Upper lobe of right lung (tissue), 1 donor: ENCODE measurements at regions not wholly inside any gene's neighbourhood (a gene's known extent, or its start where the extent isn't known, plus 50 kb on each side); places are given as distances from the start of the nearest gene placed in this dataset.
"Not testable (repeated sequence)": the region's sequence is repeated elsewhere in the genome, so short reads cannot be mapped to it uniquely, and the experiment has no call there.

ENCODE experiments used
- ATAC-seq: fragments of 200-7000 bp; cut with Tn5 transposase; one replicate; pipeline ENCODE4 v1.9.1; 2020; ENCODE audit warnings: mild to moderate bottlenecking, moderate library complexity
- DNase-seq: peaks from one replicate; pipeline ENCODE4 v3.0.0-alpha.2; 2020
- H3K27ac ChIP-seq: fragments of 200-600 bp; one replicate; pipeline ENCODE4 v1.8.0; 2022
- H3K27me3 ChIP-seq: fragments of 200-600 bp; one replicate; pipeline ENCODE4 v1.8.0; 2022; ENCODE audit warnings: mild to moderate bottlenecking
- H3K36me3 ChIP-seq: fragments of 200-600 bp; one replicate; pipeline ENCODE4 v1.8.0; 2022
- H3K4me1 ChIP-seq: fragments of 200-600 bp; one replicate; pipeline ENCODE4 v1.8.0; 2022
- H3K4me3 ChIP-seq: fragments of 200-600 bp; one replicate; pipeline ENCODE4 v1.8.0; 2022; ENCODE audit warnings: mild to moderate bottlenecking
- H3K9me3 ChIP-seq: fragments of 200-600 bp; one replicate; pipeline ENCODE4 v1.8.0; 2022
- intact Hi-C: fragments of 100-400 bp; cut with DNase I; formaldehyde crosslinking; loops from one replicate; pipeline ENCODE4 v1.11.0; 2022
- TF ChIP-seq, protein P1 (sequence below): fragments of 200-600 bp; IDR thresholded peaks from one replicate; pipeline ENCODE4 v1.8.0; 2022; ENCODE audit warnings: antibody characterized with exemption
- donor health status: DM: no; HTN: yes; CAD: no; lungs with severe emphysema.

DNA sequence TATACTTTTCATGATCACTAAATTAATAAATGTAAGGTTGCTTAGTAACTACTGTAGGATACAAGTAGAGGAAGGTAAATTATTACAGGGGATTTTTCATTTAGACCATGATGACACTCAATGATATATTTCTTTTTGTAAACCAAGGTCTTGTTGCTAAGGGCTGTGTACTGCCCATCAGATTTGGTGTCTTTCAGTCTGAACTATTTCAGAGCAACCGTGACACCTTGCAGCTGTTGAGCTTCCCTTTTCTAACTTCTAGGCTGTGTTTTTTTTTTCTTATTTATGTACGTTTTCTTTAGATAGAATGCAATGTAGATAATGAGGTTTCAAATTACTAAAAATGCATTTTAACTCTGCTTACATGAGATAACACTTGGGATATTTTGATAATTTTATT is 292.0 kb upstream of the MBL2 start:
- intact Hi-C loops = no loop called here
- ATAC-seq = no peak
- no peak overlapping the region for H3K4me3 ChIP-seq
- TF ChIP-seq, protein P1, sequence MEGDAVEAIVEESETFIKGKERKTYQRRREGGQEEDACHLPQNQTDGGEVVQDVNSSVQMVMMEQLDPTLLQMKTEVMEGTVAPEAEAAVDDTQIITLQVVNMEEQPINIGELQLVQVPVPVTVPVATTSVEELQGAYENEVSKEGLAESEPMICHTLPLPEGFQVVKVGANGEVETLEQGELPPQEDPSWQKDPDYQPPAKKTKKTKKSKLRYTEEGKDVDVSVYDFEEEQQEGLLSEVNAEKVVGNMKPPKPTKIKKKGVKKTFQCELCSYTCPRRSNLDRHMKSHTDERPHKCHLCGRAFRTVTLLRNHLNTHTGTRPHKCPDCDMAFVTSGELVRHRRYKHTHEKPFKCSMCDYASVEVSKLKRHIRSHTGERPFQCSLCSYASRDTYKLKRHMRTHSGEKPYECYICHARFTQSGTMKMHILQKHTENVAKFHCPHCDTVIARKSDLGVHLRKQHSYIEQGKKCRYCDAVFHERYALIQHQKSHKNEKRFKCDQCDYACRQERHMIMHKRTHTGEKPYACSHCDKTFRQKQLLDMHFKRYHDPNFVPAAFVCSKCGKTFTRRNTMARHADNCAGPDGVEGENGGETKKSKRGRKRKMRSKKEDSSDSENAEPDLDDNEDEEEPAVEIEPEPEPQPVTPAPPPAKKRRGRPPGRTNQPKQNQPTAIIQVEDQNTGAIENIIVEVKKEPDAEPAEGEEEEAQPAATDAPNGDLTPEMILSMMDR = no peak
- H3K4me1 ChIP-seq = no peaks in the 10 kb centered on the region
- no peaks in the 10 kb centered on the region for H3K27me3 ChIP-seq
- DNase-seq = no peak
- no peaks in the 10 kb centered on the region for H3K36me3 ChIP-seq
- no peak overlapping the region for H3K27ac ChIP-seq
- H3K9me3 ChIP-seq = no peaks in the 10 kb centered on the region

DNA sequence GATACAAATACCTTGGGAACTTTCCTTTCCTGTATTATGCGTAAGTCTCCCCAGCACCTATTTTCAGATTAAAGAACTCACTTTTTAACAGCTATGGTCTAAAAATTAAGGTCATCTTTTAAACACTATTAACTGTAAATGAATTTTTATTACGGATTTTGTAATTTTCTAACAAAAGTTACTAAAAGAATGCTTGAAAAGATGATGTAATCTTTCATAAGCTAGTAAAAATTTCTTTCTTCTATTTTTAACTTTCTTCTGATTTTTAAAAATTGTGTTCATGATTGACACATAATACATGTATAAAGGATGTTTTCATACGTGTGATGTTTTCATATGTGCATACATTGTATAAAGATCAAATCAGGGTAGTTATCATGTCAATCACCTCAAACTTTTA is 291.2 kb upstream of the MBL2 start:
- H3K36me3 ChIP-seq = no peaks in the 10 kb centered on the region
- no peak overlapping the region for H3K27ac ChIP-seq
- ATAC-seq = no peak
- H3K4me1 ChIP-seq = no peaks in the 10 kb centered on the region
- no peaks in the 10 kb centered on the region for H3K27me3 ChIP-seq
- no peaks in the 10 kb centered on the region for H3K9me3 ChIP-seq
- TF ChIP-seq, protein P1 = no peak
- H3K4me3 ChIP-seq = no peak overlapping the region
- no peak for DNase-seq
- intact Hi-C loops = no loop called here

DNA sequence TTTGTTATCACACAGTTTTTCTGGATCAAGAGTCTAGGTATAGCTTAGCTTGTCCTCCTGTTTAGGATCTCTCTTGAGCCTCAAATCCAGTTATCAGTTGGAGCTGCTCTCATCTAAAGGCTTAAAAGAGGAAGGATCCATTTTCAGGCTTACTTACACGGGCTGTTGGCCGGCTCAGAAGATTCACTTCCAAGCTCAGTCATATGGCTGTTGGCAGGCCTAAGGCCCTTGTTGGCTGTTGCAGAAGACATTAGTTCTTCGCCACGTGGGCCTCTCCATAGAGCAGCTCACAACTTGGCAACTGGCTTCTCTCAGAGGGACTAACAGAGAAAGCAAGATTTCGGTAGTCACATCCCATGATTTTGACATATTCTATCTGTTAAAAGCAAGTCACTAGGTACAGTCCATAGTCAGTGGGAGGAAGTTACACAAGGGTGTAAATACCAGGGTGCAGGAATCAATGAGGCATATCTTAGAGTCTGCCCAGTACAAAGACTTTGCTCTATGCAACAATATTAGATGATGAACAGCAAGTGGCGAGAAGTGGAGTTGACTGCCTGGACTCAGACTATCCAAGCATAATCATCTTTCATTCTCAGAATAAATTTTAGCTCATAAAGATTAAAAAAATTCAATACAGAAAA is 280.1 kb upstream of the MBL2 start:
- no peak overlapping the region for H3K27ac ChIP-seq
- no peaks in the 10 kb centered on the region for H3K27me3 ChIP-seq
- H3K36me3 ChIP-seq = no peaks in the 10 kb centered on the region
- ATAC-seq (no peak), DNase-seq (no peak)
- no peak overlapping the region for H3K4me3 ChIP-seq
- intact Hi-C loops = no loop called here
- H3K4me1 ChIP-seq = no peaks in the 10 kb centered on the region
- TF ChIP-seq, protein P1 = no peak
- no peaks in the 10 kb centered on the region for H3K9me3 ChIP-seq

DNA sequence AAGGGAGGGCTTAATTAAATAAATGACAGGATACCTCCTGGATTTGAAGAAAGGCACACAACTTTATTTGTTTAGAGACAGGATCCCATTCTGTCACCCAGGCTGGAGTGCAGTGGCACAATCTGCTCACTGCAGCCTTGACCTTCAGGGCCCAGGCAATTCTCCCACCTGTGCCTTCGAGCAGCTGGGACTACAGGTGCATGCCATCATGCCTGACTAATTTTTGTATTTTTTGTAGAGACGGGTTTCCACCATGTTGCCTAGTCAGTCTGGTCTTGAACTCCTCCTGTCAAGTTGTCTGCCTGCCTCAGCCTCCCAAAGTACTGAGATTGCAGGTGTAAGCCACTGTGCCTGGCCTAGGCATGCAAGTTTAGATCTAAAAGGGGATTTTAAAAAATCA is 272.7 kb upstream of the MBL2 start:
- ATAC-seq (no peak), DNase-seq (no peak)
- TF ChIP-seq, protein P1 = no peak
- intact Hi-C loops = no loop called here
- no peak overlapping the region for H3K4me3 ChIP-seq
- H3K36me3 ChIP-seq = no peaks in the 10 kb centered on the region
- H3K4me1 ChIP-seq = no peaks in the 10 kb centered on the region
- H3K27me3 ChIP-seq = no peaks in the 10 kb centered on the region
- no peak overlapping the region for H3K27ac ChIP-seq
- no peaks in the 10 kb centered on the region for H3K9me3 ChIP-seq

DNA sequence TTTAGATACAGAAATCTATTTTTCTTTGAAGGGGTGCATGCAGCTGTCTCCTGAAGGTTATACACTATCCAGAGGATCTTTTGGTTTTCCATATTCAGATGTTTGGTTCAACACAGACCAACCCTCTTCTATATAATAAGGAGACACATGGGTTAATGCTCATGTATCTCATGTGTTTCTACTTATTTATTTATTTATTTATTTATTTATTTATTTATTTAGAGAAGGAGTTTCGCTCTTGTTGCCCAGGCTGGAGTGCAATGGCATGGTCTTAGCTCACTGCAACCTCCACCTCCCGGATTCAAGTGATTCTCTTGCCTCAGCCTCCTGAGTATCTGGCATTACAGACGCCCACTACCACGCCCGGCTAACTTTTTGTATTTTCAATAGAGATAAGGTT is 263.2 kb upstream of the MBL2 start:
- H3K27me3 ChIP-seq, H3K27ac ChIP-seq, ATAC-seq, H3K9me3 ChIP-seq, intact Hi-C loops, H3K4me3 ChIP-seq, DNase-seq, H3K4me1 ChIP-seq, H3K36me3 ChIP-seq: not testable (repeated sequence)

DNA sequence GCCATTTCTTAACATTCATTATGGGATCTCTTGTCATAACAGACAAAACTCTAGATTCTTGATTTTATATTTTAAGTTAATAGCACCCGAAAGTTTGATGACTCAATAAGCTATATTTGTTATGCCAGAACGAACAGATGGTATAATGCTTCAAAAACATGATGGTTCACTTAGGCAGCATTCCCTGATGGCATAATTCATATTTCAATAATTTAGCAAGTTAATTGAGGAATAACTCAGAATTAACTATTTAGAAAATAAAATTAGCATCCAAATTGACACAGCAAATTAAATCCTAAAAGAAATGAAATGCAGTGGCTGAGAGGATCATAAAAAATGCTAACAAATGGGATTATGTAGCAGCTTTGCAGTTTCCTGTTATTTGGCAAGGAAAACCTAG is 260.8 kb upstream of the MBL2 start:
- Histone ChIP-seq H3K9me3 (no peaks in the 10 kb centered on the region), H3K27me3 (no peaks in the 10 kb centered on the region), H3K4me1 (no peaks in the 10 kb centered on the region), H3K4me3 (no peak overlapping the region), H3K27ac (no peak overlapping the region), H3K36me3 (no peaks in the 10 kb centered on the region)
- intact Hi-C loops = no loop called here
- TF ChIP-seq, protein P1 = no peak
- DNase-seq (no peak), ATAC-seq (no peak)

DNA sequence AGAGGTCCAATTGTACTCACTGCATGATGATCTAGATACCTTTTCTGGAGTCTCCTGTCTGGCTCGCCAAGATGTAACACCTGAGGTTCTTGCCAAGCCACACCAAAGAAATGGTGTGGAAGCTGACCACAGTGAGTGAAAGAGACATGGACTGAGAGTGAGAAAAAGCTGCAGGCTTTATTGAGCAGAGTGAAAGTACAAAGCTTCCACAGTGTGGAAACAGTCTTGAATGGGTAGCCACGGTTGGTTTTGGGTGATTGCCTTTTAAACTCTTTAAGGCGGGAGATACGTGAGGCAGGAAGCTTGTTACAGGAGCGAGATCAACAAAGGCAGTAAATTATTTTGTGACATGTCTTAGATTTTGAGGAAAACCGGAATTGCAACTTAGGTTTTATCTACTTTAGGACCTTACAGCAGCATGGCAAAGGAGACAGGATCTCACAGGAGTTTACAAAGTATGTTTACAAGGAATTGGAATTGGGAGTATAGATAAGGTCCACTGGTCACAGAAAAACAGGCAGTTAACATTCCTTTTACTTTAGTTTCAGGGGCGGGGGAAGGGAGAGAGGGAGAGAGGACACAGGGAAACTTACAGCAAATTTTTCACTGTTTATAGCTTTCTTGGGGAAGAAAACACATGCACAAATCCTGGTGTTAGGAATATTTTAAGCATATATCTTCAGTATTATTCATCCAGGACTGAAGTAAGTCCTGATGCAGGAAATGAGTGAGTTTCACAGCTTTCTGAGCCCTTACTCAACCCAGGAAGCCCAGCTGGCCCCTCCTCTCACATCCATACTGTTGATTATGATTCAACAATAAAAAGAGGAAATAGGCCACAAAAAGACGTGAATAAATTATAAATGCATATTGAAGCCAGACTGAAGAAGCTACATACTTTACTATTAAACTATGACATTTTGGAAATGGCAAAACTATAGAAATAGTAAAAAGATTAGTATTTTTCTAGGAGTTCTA is 257.6 kb upstream of the MBL2 start:
- H3K9me3 ChIP-seq, H3K27me3 ChIP-seq, H3K4me1 ChIP-seq, H3K27ac ChIP-seq, H3K4me3 ChIP-seq, intact Hi-C loops, H3K36me3 ChIP-seq, DNase-seq: not testable (repeated sequence)
- ATAC-seq = peak; percentile 25
